ENCODE measurements at regions not wholly inside any gene's neighbourhood (a gene's known extent, or its start where the extent isn't known, plus 50 kb on each side); places are given as distances from the start of the nearest gene placed in this dataset.
A peak's percentile ranks its signal among the peaks of the same experiment; 100 is the strongest.

DNA sequence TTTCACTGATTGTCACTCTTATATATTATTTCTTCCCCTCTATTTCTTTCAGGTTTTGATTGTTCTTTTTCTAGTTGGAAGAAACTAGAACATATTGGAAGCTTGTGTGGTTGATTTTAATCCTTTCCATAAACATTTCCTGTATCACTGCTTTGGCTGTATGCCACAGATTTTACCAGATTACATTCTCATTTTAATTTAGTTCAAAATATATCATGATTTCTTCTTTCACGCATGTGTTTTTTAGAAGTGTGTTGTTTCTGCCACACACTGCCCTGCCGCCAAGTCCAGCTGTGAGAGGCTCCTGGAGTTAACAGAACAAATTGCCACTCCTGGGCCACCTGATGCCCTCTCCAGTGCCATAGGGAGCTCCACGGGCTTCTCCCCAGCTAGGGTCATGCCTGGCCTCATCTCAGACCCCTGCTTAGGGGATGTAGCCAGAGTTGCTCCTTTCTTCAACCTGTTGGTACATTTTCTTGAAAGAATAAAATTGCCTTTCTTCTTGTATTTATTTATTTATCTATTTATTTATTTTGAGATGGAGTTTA, 206.2 kb upstream of the COPS8 start:
- Mint-ChIP-seq H3K4me3 (no peak overlapping the region), H3K9me3 (peaks cover 16% of the 10 kb centered on the region), H3K27ac (no peak overlapping the region), H3K4me1 (peaks cover 12% of the 10 kb centered on the region), H3K27me3 (ENCODE audit: low read depth) (peaks cover 8% of the 10 kb centered on the region), H3K36me3 (peaks cover 6% of the 10 kb centered on the region; the same call in 1 of the 2 replicates)
- DNase-seq (ENCODE audit: low spot score) (no peak), ATAC-seq (no peak)
- TF ChIP-seq, protein P1, sequence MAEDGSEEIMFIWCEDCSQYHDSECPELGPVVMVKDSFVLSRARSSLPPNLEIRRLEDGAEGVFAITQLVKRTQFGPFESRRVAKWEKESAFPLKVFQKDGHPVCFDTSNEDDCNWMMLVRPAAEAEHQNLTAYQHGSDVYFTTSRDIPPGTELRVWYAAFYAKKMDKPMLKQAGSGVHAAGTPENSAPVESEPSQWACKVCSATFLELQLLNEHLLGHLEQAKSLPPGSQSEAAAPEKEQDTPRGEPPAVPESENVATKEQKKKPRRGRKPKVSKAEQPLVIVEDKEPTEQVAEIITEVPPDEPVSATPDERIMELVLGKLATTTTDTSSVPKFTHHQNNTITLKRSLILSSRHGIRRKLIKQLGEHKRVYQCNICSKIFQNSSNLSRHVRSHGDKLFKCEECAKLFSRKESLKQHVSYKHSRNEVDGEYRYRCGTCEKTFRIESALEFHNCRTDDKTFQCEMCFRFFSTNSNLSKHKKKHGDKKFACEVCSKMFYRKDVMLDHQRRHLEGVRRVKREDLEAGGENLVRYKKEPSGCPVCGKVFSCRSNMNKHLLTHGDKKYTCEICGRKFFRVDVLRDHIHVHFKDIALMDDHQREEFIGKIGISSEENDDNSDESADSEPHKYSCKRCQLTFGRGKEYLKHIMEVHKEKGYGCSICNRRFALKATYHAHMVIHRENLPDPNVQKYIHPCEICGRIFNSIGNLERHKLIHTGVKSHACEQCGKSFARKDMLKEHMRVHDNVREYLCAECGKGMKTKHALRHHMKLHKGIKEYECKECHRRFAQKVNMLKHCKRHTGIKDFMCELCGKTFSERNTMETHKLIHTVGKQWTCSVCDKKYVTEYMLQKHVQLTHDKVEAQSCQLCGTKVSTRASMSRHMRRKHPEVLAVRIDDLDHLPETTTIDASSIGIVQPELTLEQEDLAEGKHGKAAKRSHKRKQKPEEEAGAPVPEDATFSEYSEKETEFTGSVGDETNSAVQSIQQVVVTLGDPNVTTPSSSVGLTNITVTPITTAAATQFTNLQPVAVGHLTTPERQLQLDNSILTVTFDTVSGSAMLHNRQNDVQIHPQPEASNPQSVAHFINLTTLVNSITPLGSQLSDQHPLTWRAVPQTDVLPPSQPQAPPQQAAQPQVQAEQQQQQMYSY (CRISPR knock-in tag; IDR thresholded peaks at IDR 0.05): no peak
- CTCF ChIA-PET: no interaction called here
- POLR2A ChIA-PET: no interaction called here

DNA sequence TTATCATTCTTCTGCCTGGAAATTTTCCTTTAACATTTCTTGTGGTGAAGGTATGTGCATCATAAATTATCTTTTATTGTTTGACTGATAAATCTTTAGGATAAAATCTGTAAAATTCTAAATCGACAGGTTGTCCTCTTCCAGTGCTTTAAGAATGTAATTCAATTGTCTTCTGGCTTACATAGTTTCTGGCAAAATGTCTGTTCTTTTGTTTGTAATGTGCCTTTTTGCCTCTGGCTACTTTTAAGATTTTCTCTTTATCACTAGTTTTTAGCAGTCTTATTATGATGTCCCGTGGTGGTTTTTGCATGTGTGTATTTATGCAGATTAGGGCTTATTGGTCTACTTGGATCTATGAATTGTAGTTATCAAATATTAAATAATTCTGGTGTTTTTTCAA, 203.6 kb upstream of the COPS8 start:
- no peak overlapping the region for H3K4me3 Mint-ChIP-seq
- no peak for DNase-seq (ENCODE audit: low spot score)
- TF ChIP-seq ZNF317 (CRISPR knock-in tag; IDR thresholded peaks at IDR 0.05; ENCODE audit: borderline replicate concordance, low read depth) (peak; percentile 89), GABPB1 (CRISPR knock-in tag; IDR thresholded peaks at IDR 0.05) (no peak), NFE2L1 (CRISPR knock-in tag; IDR thresholded peaks at IDR 0.05) (no peak)
- TF ChIP-seq, protein P2, sequence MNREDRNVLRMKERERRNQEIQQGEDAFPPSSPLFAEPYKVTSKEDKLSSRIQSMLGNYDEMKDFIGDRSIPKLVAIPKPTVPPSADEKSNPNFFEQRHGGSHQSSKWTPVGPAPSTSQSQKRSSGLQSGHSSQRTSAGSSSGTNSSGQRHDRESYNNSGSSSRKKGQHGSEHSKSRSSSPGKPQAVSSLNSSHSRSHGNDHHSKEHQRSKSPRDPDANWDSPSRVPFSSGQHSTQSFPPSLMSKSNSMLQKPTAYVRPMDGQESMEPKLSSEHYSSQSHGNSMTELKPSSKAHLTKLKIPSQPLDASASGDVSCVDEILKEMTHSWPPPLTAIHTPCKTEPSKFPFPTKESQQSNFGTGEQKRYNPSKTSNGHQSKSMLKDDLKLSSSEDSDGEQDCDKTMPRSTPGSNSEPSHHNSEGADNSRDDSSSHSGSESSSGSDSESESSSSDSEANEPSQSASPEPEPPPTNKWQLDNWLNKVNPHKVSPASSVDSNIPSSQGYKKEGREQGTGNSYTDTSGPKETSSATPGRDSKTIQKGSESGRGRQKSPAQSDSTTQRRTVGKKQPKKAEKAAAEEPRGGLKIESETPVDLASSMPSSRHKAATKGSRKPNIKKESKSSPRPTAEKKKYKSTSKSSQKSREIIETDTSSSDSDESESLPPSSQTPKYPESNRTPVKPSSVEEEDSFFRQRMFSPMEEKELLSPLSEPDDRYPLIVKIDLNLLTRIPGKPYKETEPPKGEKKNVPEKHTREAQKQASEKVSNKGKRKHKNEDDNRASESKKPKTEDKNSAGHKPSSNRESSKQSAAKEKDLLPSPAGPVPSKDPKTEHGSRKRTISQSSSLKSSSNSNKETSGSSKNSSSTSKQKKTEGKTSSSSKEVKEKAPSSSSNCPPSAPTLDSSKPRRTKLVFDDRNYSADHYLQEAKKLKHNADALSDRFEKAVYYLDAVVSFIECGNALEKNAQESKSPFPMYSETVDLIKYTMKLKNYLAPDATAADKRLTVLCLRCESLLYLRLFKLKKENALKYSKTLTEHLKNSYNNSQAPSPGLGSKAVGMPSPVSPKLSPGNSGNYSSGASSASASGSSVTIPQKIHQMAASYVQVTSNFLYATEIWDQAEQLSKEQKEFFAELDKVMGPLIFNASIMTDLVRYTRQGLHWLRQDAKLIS (CRISPR knock-in tag; IDR thresholded peaks at IDR 0.05; ENCODE audit: borderline replicate concordance): no peak
- H3K27ac Mint-ChIP-seq: no peak overlapping the region
- CTCF ChIA-PET: no interaction called here
- H3K9me3 Mint-ChIP-seq: peaks cover 20% of the 10 kb centered on the region
- POLR2A ChIA-PET: no interaction called here
- no peaks in the 10 kb centered on the region for H3K27me3 Mint-ChIP-seq (ENCODE audit: low read depth)
- no peaks in the 10 kb centered on the region for H3K4me1 Mint-ChIP-seq
- ATAC-seq: no peak
- peaks cover 6% of the 10 kb centered on the region; the same call in 1 of the 2 replicates for H3K36me3 Mint-ChIP-seq

DNA sequence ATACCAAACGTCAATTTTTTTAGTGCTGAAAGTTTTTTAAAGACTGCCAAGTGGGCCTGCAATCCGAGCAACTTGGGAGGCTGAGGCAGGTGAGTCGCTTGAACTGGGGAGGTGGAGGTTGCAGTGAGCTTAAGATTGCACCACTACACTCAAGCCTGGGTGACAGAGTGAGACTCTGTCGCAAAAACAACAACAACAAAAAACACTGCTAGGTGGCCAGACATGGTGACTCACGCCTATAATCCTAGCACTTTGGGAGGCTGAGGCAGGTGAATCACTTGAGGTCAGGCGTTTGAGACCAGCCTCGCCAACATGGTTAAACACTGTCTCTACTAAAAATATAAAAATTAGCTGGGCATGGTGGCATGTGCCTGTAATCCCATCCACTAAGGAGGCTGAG, 202.8 kb upstream of the COPS8 start:
- Mint-ChIP-seq H3K36me3 (peaks cover 6% of the 10 kb centered on the region; the same call in 1 of the 2 replicates), H3K27me3 (ENCODE audit: low read depth) (no peaks in the 10 kb centered on the region)
- CTCF ChIA-PET: no interaction called here

DNA sequence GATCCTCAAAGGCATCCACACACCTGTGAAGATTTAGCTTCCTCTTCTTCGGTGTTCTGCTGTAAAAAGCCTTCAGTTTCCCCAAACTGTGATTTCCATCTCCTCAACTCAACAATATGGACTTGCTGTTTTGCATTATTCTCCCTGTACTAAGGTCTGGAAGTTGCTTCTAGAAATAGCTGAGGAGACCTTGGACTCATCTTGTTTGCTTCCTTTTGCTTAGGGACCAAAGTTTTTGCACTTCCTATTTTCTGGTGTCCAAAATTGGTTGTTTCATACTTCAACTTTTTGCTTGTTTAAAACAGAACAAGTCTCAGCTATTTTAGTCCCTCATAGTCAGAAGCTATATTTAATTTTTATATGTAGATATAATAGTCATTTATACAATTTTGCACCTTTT, 201.9 kb upstream of the COPS8 start:
- Mint-ChIP-seq H3K27me3 (ENCODE audit: low read depth) (no peaks in the 10 kb centered on the region), H3K27ac (no peak overlapping the region), H3K36me3 (peaks cover 6% of the 10 kb centered on the region; the same call in 1 of the 2 replicates), H3K4me3 (no peak overlapping the region), H3K4me1 (peaks cover 8% of the 10 kb centered on the region), H3K9me3 (peaks cover 20% of the 10 kb centered on the region)
- ATAC-seq (no peak), DNase-seq (ENCODE audit: low spot score) (no peak)
- CTCF ChIA-PET: no interaction called here
- POLR2A ChIA-PET: no interaction called here
- no peak for TF ChIP-seq FOXJ3 (CRISPR knock-in tag; IDR thresholded peaks at IDR 0.05; ENCODE audit: borderline replicate concordance)
- TF ChIP-seq, protein P3, sequence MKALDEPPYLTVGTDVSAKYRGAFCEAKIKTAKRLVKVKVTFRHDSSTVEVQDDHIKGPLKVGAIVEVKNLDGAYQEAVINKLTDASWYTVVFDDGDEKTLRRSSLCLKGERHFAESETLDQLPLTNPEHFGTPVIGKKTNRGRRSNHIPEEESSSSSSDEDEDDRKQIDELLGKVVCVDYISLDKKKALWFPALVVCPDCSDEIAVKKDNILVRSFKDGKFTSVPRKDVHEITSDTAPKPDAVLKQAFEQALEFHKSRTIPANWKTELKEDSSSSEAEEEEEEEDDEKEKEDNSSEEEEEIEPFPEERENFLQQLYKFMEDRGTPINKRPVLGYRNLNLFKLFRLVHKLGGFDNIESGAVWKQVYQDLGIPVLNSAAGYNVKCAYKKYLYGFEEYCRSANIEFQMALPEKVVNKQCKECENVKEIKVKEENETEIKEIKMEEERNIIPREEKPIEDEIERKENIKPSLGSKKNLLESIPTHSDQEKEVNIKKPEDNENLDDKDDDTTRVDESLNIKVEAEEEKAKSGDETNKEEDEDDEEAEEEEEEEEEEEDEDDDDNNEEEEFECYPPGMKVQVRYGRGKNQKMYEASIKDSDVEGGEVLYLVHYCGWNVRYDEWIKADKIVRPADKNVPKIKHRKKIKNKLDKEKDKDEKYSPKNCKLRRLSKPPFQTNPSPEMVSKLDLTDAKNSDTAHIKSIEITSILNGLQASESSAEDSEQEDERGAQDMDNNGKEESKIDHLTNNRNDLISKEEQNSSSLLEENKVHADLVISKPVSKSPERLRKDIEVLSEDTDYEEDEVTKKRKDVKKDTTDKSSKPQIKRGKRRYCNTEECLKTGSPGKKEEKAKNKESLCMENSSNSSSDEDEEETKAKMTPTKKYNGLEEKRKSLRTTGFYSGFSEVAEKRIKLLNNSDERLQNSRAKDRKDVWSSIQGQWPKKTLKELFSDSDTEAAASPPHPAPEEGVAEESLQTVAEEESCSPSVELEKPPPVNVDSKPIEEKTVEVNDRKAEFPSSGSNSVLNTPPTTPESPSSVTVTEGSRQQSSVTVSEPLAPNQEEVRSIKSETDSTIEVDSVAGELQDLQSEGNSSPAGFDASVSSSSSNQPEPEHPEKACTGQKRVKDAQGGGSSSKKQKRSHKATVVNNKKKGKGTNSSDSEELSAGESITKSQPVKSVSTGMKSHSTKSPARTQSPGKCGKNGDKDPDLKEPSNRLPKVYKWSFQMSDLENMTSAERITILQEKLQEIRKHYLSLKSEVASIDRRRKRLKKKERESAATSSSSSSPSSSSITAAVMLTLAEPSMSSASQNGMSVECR (CRISPR knock-in tag; IDR thresholded peaks at IDR 0.05; ENCODE audit: borderline replicate concordance): no peak

More for the DNA sequence above, 202.8 kb upstream of the COPS8 start:
- no peak for DNase-seq (ENCODE audit: low spot score)
- Mint-ChIP-seq H3K4me3 (no peak overlapping the region), H3K27ac (no peak overlapping the region), H3K4me1 (peaks cover 5% of the 10 kb centered on the region), H3K9me3 (peaks cover 20% of the 10 kb centered on the region)
- no peak for ATAC-seq
- TF ChIP-seq RELA (CRISPR knock-in tag; IDR thresholded peaks at IDR 0.05; ENCODE audit: borderline replicate concordance) (no peak), NR2C2 (CRISPR knock-in tag; IDR thresholded peaks at IDR 0.05) (no peak)
- POLR2A ChIA-PET: no interaction called here
